ENCODE measurements at regions not wholly inside any gene's neighbourhood (a gene's known extent, or its start where the extent isn't known, plus 50 kb on each side); places are given as distances from the start of the nearest gene placed in this dataset.
A peak's percentile ranks its signal among the peaks of the same experiment; 100 is the strongest.

- H3K36me3 Mint-ChIP-seq (ENCODE audit: low read depth) = no peaks in the 10 kb centered on the region
- WGBS, 2 experiments (ENCODE audit: insufficient coverage in 1 of 2, insufficient read length in 1 of 2) = 92 to 100% methylated on average over 1 to 2 of the region's 2 CpGs
- Histone ChIP-seq H3K27ac (ENCODE audit: low read depth, low read length) (no peak overlapping the region), H3K27me3 (ENCODE audit: control insufficient read depth, insufficient read depth, low read length, poor library complexity, severe bottlenecking) (no peaks in the 10 kb centered on the region), H3K9ac (ENCODE audit: extremely low read depth, low read length, poor library complexity, severe bottlenecking) (no peak overlapping the region), H3K9me3 (ENCODE audit: control insufficient read depth, low read length) (no peaks in the 10 kb centered on the region), H3K36me3 (ENCODE audit: control insufficient read depth, insufficient read depth, low read length) (no peaks in the 10 kb centered on the region), H3K4me1 (ENCODE audit: control insufficient read depth, insufficient read depth, low read length) (no peaks in the 10 kb centered on the region), H3K4me3 (ENCODE audit: low read length) (no peak overlapping the region)
- DNase-seq = no peak
- H3K4me3 Mint-ChIP-seq = no peak overlapping the region
- no peaks in the 10 kb centered on the region for H3K27me3 Mint-ChIP-seq (ENCODE audit: insufficient read depth)
- peaks cover 3% of the 10 kb centered on the region for H3K4me1 Mint-ChIP-seq
- no peak overlapping the region for H3K27ac Mint-ChIP-seq
- no peaks in the 10 kb centered on the region for H3K9me3 Mint-ChIP-seq
- TF ChIP-seq CTCF (conservative IDR thresholded peaks at IDR 0.05) = no peak
Measured at GRCh38 chr2:76288146-76288545, 577.4 kb upstream of the GCFC2 start.

- no peaks in the 10 kb centered on the region for H3K4me1 ChIP-seq (ENCODE audit: control insufficient read depth, insufficient read depth, low read length)
- H3K9me3 ChIP-seq (ENCODE audit: control insufficient read depth, low read length) = no peaks in the 10 kb centered on the region
- no peak overlapping the region for H3K9ac ChIP-seq (ENCODE audit: extremely low read depth, low read length, poor library complexity, severe bottlenecking)
- Mint-ChIP-seq H3K36me3 (ENCODE audit: low read depth) (no peaks in the 10 kb centered on the region), H3K4me3 (no peak overlapping the region), H3K27me3 (ENCODE audit: insufficient read depth) (no peaks in the 10 kb centered on the region), H3K27ac (no peak overlapping the region), H3K4me1 (peaks cover 6% of the 10 kb centered on the region), H3K9me3 (no peaks in the 10 kb centered on the region)
- no peak overlapping the region for H3K27ac ChIP-seq (ENCODE audit: low read depth, low read length)
- no peak for TF ChIP-seq CTCF (conservative IDR thresholded peaks at IDR 0.05)
- no peak overlapping the region for H3K4me3 ChIP-seq (ENCODE audit: low read length)
- H3K27me3 ChIP-seq (ENCODE audit: control insufficient read depth, insufficient read depth, low read length, poor library complexity, severe bottlenecking) = no peaks in the 10 kb centered on the region
- DNase-seq = no peak
- H3K36me3 ChIP-seq (ENCODE audit: control insufficient read depth, insufficient read depth, low read length) = no peaks in the 10 kb centered on the region
Measured at GRCh38 chr2:76283350-76283749, 572.6 kb upstream of the GCFC2 start.

GRCh38 chr2:76281156-76281841 lies 570.6 kb upstream of the GCFC2 start:
- Histone ChIP-seq H3K36me3 (ENCODE audit: control insufficient read depth, insufficient read depth, low read length) (no peaks in the 10 kb centered on the region), H3K4me1 (ENCODE audit: control insufficient read depth, insufficient read depth, low read length) (no peaks in the 10 kb centered on the region), H3K4me3 (ENCODE audit: low read length) (no peak overlapping the region), H3K27me3 (ENCODE audit: control insufficient read depth, insufficient read depth, low read length, poor library complexity, severe bottlenecking) (no peaks in the 10 kb centered on the region), H3K9me3 (ENCODE audit: control insufficient read depth, low read length) (no peaks in the 10 kb centered on the region), H3K9ac (ENCODE audit: extremely low read depth, low read length, poor library complexity, severe bottlenecking) (no peak overlapping the region), H3K27ac (ENCODE audit: low read depth, low read length) (no peak overlapping the region)
- DNase-seq = no peak
- Mint-ChIP-seq H3K4me1 (peaks cover 9% of the 10 kb centered on the region), H3K4me3 (no peak overlapping the region), H3K27me3 (ENCODE audit: insufficient read depth) (no peaks in the 10 kb centered on the region), H3K9me3 (no peaks in the 10 kb centered on the region), H3K27ac (no peak overlapping the region), H3K36me3 (ENCODE audit: low read depth) (no peaks in the 10 kb centered on the region)
- peak; percentile 45 for TF ChIP-seq CTCF (conservative IDR thresholded peaks at IDR 0.05)
- 100% methylated on average over 2 of the region's 2 CpGs; no CpG with 5 or more reads in 1 of the 2 experiments for WGBS, 2 experiments (ENCODE audit: insufficient coverage in 1 of 2, insufficient read length in 1 of 2)
